ENCODE measurements at regions not wholly inside any gene's neighbourhood (a gene's known extent, or its start where the extent isn't known, plus 50 kb on each side); places are given as distances from the start of the nearest gene placed in this dataset.

- no peak for FAIRE-seq
Measured at GRCh38 chr1:99445071-99445470, 180.8 kb downstream of the PLPPR4 start.

GRCh38 chr1:99445486-99445885 is 181.2 kb downstream of the PLPPR4 start:
- FAIRE-seq, result no peak

GRCh38 chr1:99447721-99448120 is 183.4 kb downstream of the PLPPR4 start:
- no peak for FAIRE-seq

GRCh38 chr1:99455760-99456159 is 190.2 kb upstream of the PALMD start:
- no peak for FAIRE-seq

- no peak for FAIRE-seq
Measured at GRCh38 chr1:99456536-99456935, 189.4 kb upstream of the PALMD start.

GRCh38 chr1:99457381-99458165 is 188.3 kb upstream of the PALMD start:
- no peak for FAIRE-seq

- FAIRE-seq, result no peak
Measured at GRCh38 chr1:99461499-99461898, 184.4 kb upstream of the PALMD start.

GRCh38 chr1:99464738-99465137 is 181.2 kb upstream of the PALMD start:
- no peak for FAIRE-seq

- FAIRE-seq, result no peak
Measured at GRCh38 chr1:99465176-99465900, 180.6 kb upstream of the PALMD start.

- FAIRE-seq, result no peak
Measured at GRCh38 chr1:99467645-99468044, 178.3 kb upstream of the PALMD start.

GRCh38 chr1:99469550-99469971 is 176.4 kb upstream of the PALMD start:
- FAIRE-seq, result no peak

- FAIRE-seq, result no peak
Measured at GRCh38 chr1:99472893-99473292, 173.0 kb upstream of the PALMD start.

GRCh38 chr1:99474350-99474893 is 171.5 kb upstream of the PALMD start:
- FAIRE-seq, result no peak

- FAIRE-seq, result no peak
Measured at GRCh38 chr1:99476058-99476457, 169.9 kb upstream of the PALMD start.

- FAIRE-seq, result peak; percentile 91
Measured at GRCh38 chr1:99481391-99481996, 164.4 kb upstream of the PALMD start.

- FAIRE-seq, result no peak
Measured at GRCh38 chr1:99482286-99482685, 163.6 kb upstream of the PALMD start.

GRCh38 chr1:99482750-99483149 is 163.2 kb upstream of the PALMD start:
- no peak for FAIRE-seq

- FAIRE-seq, result no peak
Measured at GRCh38 chr1:99490031-99490430, 155.9 kb upstream of the PALMD start.

GRCh38 chr1:99496067-99496466 is 149.8 kb upstream of the PALMD start:
- FAIRE-seq, result no peak

GRCh38 chr1:99497690-99498089 is 148.2 kb upstream of the PALMD start:
- no peak for FAIRE-seq

- no peak for FAIRE-seq
Measured at GRCh38 chr1:99500541-99500940, 145.4 kb upstream of the PALMD start.

GRCh38 chr1:99501871-99502270 is 144.0 kb upstream of the PALMD start:
- FAIRE-seq, result no peak

- no peak for FAIRE-seq
Measured at GRCh38 chr1:99502400-99502799, 143.5 kb upstream of the PALMD start.

- no peak for FAIRE-seq
Measured at GRCh38 chr1:99503276-99503747, 142.6 kb upstream of the PALMD start.
